Testis (tissue), 2 donors: ENCODE measurements at regions not wholly inside any gene's neighbourhood (a gene's known extent, or its start where the extent isn't known, plus 50 kb on each side); places are given as distances from the start of the nearest gene placed in this dataset.

ENCODE experiments used
- POLR2A ChIP-seq: fragments of 450-650 bp; IDR thresholded peaks from one replicate; pipeline ENCODE4 v1.6.1; 2017; ENCODE audit warnings: antibody characterized with exemption, mild to moderate bottlenecking, moderate library complexity
- TF ChIP-seq, protein P1 (sequence below), 3 experiments: fragments of 450-650 bp in 2 of 3; fragments of 200-600 bp in 1 of 3; sonication (generic) in 1 of 3; IDR thresholded peaks; one replicate each; pipeline ENCODE4 v1.5.1; 2016 to 2019; ENCODE audit warnings: antibody characterized with exemption in 3 of 3, mild to moderate bottlenecking in 2 of 3, moderate library complexity in 1 of 3

DNA sequence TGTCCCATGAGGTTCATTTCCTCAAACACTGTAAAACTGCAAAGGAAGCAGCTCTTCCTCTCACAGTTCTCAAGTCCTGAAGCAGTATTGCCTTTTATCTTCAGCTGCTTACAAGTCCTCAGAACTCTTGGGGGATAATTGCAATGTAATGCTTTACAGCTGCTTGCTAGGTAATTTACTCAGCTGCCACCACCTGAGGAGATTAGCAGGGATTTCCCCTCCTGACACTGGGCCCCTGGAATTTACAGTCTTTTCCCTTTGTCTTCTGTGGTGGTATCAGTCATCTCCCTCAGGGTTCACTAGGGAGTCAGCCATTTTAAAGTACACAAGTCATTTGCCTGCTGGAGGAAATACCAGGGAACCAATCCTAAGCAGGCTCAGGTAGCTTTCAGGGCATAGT is 754.3 kb upstream of the GRAMD2B start:
- TF ChIP-seq, protein P1, sequence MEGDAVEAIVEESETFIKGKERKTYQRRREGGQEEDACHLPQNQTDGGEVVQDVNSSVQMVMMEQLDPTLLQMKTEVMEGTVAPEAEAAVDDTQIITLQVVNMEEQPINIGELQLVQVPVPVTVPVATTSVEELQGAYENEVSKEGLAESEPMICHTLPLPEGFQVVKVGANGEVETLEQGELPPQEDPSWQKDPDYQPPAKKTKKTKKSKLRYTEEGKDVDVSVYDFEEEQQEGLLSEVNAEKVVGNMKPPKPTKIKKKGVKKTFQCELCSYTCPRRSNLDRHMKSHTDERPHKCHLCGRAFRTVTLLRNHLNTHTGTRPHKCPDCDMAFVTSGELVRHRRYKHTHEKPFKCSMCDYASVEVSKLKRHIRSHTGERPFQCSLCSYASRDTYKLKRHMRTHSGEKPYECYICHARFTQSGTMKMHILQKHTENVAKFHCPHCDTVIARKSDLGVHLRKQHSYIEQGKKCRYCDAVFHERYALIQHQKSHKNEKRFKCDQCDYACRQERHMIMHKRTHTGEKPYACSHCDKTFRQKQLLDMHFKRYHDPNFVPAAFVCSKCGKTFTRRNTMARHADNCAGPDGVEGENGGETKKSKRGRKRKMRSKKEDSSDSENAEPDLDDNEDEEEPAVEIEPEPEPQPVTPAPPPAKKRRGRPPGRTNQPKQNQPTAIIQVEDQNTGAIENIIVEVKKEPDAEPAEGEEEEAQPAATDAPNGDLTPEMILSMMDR (IDR thresholded peaks at IDR 0.05) = no peak
- TF ChIP-seq POLR2A = no peak
